ENCODE measurements at regions not wholly inside any gene's neighbourhood (a gene's known extent, or its start where the extent isn't known, plus 50 kb on each side); places are given as distances from the start of the nearest gene placed in this dataset.
"Not testable (repeated sequence)": the region's sequence is repeated elsewhere in the genome, so short reads cannot be mapped to it uniquely, and the experiment has no call there.

- no peak for DNase-seq (ENCODE audit: low spot score)
Observed at GRCh38 chr15:87724330-87724729, 532.2 kb downstream of the NTRK3 start.

DNA sequence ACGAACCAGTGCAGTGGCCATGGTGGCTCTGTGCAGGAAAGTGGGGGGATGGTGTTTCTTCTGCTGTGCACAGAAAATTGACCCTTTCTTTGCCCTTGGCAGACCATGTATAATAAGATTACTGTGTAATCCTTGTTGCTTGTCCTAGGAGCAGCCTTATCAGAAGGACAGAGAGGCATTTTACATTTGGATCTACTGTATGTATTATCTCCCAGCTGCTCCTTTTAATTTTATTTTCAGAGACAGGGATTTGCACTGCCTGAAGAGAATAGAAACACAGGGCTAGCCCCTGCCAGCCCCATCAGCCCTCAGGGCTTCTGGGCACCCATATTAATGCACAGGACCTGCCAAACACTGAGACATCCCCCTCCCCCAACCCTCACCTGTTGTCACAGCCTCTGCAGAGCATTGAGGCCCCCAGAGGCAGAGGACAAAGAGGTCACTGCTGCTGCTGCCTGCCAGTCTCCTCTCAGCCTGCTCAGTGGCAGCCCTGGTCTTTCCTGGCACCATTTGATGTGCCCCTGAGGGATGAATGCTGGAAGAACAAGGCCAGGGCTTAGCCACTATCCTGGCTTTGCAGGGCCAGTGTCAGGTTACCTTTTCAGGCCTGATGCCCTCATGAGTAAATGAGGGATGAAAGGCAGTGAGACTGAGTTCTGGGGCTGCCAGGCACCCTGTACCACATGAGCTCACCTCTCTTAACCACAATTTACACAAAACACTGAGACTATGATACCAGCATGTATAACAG is 533.4 kb downstream of the NTRK3 start:
- peak; percentile 82 for DNase-seq (ENCODE audit: low spot score)

GRCh38 chr15:87720235-87720634 is 536.3 kb downstream of the NTRK3 start:
- DNase-seq (ENCODE audit: low spot score): no peak

- DNase-seq (ENCODE audit: low spot score): no peak
Observed at GRCh38 chr15:87716422-87716821, 540.1 kb downstream of the NTRK3 start.

DNA sequence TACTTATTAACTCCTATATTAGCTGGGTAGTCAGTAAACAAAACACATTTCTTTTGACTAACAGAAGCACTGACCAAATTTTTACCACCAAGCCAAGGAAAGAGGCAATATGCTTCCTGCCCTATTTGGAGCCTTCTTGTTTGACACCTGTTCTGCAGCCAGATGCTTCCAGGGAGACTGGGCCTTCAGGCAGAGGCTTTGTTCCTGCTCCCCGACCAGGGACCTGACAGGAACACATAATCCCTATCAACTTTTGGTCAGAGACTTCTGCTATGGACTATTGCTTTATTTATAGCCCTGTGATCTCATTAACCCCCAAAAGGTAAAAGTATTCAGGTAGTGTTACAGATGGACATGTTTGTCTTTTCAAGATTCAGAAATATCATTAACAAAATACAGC is 541.3 kb downstream of the NTRK3 start:
- DNase-seq (ENCODE audit: low spot score): no peak

- no peak for DNase-seq (ENCODE audit: low spot score)
Observed at GRCh38 chr15:87713475-87713879, 543.1 kb downstream of the NTRK3 start.

GRCh38 chr15:87712211-87712610 is 544.3 kb downstream of the NTRK3 start:
- no peak for DNase-seq (ENCODE audit: low spot score)

DNA sequence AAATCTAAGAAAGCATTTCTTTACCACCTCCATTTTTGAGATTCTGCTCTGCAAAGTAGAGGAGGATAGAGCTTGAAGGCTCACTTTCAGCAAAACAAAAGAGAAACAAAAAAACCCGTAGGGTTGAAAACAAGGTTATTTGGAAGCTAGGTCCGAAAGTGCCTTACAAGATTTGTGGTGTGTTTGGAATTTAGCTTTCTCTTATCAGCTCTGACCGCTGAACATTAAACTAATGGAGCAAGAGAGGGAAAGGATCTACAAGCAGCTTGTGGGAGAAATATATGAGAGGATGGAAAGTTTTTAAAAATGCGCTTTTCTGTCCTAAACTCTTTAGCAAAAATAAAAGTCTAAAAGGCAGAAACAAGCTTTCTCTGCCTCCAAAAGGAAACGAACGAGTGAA is 545.5 kb downstream of the NTRK3 start:
- DNase-seq (ENCODE audit: low spot score): no peak

GRCh38 chr15:87710406-87710805 is 546.1 kb downstream of the NTRK3 start:
- no peak for DNase-seq (ENCODE audit: low spot score)

DNA sequence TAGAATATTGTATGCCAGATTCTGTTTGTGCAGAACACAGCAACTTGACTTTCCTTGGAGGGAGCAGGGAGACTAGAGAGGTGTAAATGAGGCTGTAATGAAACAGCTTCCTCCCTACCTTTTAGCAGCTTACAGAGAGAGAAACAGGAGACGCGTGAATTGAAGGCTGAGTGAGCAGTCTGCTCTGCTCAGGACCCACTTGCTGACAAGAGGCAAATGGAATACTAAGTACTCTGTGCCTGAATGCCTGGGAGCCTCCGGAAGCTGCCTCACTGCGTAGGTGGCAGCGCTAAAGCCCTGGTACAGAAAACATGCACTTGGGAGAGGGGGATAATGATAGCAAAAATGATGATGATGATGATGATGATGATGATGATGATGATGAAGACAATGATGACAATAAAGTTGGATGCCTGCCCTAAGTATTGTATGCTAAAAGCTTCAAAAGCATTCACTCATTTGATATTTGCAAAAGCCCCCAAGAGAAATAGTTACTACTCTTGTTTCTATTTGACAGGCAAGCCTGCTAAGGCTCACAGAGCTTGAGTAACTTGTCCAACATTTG is 548.9 kb downstream of the NTRK3 start:
- no peak for DNase-seq (ENCODE audit: low spot score)

GRCh38 chr15:87707071-87707470 is 549.5 kb downstream of the NTRK3 start:
- no peak for DNase-seq (ENCODE audit: low spot score)

DNA sequence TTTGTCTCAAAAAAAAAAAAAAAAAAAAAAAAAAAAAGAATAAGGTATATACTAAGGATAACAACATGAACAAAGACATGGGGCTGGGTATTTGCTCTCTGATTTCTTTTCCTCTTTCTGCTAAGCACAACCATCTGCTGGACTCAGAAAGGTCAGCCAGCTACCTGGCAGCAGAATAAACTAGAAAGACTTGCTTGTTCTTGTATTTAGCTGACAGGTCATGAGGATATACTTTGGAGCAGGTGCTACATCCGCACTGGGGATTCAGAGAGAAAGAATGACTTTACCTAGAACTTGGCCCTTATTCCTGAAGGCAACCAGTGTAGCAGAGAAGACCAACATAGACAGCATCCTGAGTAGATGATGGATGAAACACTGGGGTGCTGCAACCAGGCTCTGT is 550.5 kb downstream of the NTRK3 start:
- no peak for DNase-seq (ENCODE audit: low spot score)

DNA sequence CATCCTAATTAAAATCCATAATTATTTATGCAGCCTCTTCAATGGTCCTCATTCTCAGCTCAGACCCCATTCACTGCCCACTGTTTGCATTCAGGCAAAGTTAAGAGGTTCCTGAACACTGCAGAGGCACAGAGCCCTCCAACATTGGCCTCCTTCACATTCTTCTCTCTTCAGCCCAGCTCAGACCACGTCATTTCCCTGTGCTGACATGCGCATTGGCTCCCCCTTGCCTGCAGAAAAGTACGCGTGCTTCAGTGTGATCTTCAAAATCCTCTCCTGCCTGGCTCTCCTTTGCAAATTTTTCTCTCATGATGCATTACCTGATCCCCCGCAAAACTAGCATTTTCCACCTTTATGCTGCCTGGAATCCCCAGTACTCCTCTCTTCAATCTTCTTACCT is 552.3 kb downstream of the NTRK3 start:
- no peak for DNase-seq (ENCODE audit: low spot score)

GRCh38 chr15:87703327-87704111 is 553.0 kb downstream of the NTRK3 start:
- DNase-seq (ENCODE audit: low spot score): peak; percentile 20

DNA sequence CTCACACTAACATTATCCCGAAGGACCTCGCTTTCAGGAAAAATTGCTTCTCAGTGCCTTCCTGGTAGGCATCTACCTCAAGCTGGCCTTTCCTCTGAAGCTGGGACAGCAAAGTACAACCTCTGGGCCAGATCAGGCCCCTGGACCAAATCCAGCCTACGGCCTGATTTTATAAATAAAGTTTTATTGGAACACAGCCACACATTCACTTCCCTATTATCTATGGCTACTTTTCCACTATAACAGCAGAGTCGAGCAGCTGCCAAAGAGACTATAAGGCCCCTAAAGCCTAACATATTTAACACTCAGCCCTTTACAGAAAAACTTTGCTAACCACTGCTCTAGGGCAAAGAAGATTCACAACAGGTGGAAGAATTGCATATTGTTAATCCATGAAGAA is 554.3 kb downstream of the NTRK3 start:
- no peak for DNase-seq (ENCODE audit: low spot score)

- DNase-seq (ENCODE audit: low spot score): not testable (repeated sequence)
Observed at GRCh38 chr15:87698467-87698866, 558.1 kb downstream of the NTRK3 start.

DNA sequence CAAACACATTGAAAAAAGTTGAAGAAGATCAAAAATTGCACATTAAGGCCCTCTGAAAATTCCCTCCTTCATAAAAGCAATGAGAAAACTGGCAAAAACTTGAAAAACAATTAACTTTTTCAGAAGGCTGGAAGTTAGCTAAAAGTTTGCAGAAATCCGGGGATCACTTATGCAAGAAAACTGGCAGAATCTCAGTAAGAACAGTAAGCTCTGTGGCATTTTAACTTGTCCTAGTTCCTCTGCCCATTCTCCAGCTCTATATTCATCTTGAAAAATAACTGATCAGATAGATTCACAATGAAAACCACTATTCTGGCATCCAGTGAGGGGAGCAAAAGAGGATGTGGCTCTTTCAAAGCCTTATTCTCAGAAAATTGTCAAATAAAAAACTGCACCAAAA is 566.8 kb downstream of the NTRK3 start:
- no peak for DNase-seq (ENCODE audit: low spot score)

DNA sequence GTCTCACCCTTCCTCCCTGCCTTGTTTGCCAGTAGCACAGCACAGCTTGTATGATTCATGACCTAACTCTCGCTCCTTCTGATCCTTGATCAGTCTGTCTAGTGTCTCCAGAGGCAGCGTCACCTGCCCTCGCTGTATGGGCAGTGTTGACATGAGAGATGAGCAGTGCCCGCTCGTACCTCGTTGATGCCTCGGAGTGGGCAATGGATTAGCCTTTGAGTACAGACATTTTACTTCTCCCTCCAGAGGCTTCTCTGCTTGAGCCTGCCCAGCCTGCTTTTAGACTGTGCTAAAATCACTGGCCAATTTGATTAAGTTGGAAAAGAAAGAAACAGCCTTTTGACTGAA is 569.0 kb downstream of the NTRK3 start:
- peak; percentile 86 for DNase-seq (ENCODE audit: low spot score)

DNA sequence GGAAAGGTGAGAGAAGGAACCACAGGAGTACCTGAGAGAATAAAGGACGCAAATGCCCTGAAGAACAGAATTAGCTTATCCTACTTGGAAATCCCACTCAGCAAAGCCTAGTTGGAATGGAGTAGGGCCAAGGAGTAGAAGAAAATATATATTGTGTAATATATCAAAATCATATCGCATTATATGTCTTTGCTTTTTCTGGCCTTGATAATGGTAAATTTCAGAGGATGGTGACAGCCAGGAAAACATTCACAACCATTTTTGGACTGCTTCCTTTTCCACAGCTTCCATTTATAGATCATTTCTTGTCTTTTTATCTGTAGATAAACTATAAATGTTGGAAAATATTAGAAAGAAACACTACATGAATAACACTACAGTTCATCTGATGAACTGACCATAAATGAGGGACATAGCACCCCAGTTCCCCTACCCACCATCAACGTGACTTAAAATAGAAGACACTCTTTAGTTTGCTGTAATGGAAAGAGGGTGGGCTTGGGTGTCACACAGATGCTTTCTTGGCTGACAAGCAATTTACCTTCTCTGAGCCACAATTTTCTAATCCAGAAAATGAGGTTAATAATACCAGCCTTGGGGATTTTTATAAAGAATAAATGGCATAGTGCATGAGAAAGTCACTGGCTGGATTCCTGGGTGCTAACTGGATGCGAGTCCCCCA is 569.6 kb downstream of the NTRK3 start:
- no peak for DNase-seq (ENCODE audit: low spot score)

- DNase-seq (ENCODE audit: low spot score): no peak
Observed at GRCh38 chr15:87686339-87686738, 570.2 kb downstream of the NTRK3 start.

DNA sequence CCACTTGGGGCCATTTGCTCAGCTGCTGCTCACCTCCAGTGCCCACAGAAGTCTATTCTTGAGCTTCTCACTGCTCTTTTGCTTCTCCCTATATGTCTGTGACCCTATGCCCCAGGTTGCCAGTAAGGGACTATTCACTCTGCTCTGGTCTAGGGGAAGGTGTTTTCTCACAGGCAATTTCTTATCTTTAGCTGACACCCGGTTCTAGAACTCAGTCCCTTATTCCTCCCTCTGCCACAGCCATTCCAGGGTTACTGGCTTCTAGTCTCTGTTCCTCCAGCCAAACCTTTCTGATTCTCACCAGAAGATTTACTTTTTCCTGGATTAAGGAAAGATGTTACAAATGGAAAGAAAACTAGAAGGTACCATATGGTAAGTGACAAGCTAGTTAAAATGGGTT is 574.0 kb downstream of the NTRK3 start:
- DNase-seq (ENCODE audit: low spot score): no peak

DNA sequence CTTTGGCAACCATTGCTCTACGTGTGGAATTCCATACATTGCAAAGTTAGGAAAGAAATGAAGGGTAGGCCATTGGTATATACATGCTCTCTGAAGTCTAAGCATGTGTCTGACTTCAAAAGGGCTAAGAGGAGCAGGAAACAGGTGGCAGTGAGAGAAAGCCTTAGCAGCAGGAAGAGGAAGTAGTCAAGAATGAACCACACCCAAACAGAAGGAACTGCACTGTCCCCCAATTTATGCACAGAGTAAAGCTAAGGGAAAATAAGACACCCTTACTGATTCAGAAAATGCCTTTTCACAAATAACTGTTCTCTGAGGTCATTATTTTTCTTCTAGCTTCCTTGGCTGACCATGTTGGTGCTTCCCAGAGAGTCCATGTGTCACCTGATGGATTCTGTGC is 575.4 kb downstream of the NTRK3 start:
- DNase-seq (ENCODE audit: low spot score): no peak
